SK-N-SH (cell line): ENCODE measurements at regions not wholly inside any gene's neighbourhood (a gene's known extent, or its start where the extent isn't known, plus 50 kb on each side); places are given as distances from the start of the nearest gene placed in this dataset.

Experiments
- CTCF ChIP-seq: fragments of 200-600 bp; sonication (generic); IDR thresholded peaks from 2 replicates; pipeline ENCODE4 v1.6.1; 2017; ENCODE audit warnings: antibody characterized with exemption, mild to moderate bottlenecking, moderate library complexity
- FOXJ3 ChIP-seq: sonication (generic); formaldehyde crosslinking; IDR thresholded peaks from 2 replicates; pipeline ENCODE4 v1.5.1; 2020; ENCODE audit warnings: mild to moderate bottlenecking, missing genetic modification reagents
- GABPA ChIP-seq: IDR thresholded peaks from 2 replicates; pipeline ENCODE4 v1.4.0; 2012; ENCODE audit warnings: low read depth, mild to moderate bottlenecking
- RAD21 ChIP-seq: IDR thresholded peaks from 2 replicates; pipeline ENCODE4 v1.6.1; 2012; ENCODE audit warnings: mild to moderate bottlenecking, low read length
- USF2 ChIP-seq: fragments of 150-350 bp; IDR thresholded peaks from 2 replicates; pipeline ENCODE4 v1.6.1; 2017; ENCODE audit warnings: antibody characterized with exemption, low read length, low read depth, borderline replicate concordance
- TF ChIP-seq, protein P1 (sequence below): IDR thresholded peaks from 2 replicates; pipeline ENCODE4; 2012
- TF ChIP-seq, protein P2 (sequence below): IDR thresholded peaks from 2 replicates; pipeline ENCODE4 v1.4.0; 2012; ENCODE audit warnings: low read depth

GRCh38 chr15:35307026-35307425, 221.9 kb upstream of the NANOGP8 start:
- no peak for TF ChIP-seq CTCF
- no peak for TF ChIP-seq USF2
- TF ChIP-seq RAD21: no peak
- TF ChIP-seq GABPA: no peak
- TF ChIP-seq FOXJ3 (CRISPR knock-in tag): no peak
- TF ChIP-seq, protein P1, sequence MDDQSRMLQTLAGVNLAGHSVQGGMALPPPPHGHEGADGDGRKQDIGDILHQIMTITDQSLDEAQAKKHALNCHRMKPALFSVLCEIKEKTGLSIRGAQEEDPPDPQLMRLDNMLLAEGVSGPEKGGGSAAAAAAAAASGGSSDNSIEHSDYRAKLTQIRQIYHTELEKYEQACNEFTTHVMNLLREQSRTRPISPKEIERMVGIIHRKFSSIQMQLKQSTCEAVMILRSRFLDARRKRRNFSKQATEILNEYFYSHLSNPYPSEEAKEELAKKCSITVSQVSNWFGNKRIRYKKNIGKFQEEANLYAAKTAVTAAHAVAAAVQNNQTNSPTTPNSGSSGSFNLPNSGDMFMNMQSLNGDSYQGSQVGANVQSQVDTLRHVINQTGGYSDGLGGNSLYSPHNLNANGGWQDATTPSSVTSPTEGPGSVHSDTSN: no peak
- TF ChIP-seq, protein P2, sequence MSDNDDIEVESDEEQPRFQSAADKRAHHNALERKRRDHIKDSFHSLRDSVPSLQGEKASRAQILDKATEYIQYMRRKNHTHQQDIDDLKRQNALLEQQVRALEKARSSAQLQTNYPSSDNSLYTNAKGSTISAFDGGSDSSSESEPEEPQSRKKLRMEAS: no peak
